Panc1 (cell line): ENCODE measurements at regions not wholly inside any gene's neighbourhood (a gene's known extent, or its start where the extent isn't known, plus 50 kb on each side); places are given as distances from the start of the nearest gene placed in this dataset.

Experiments used
- POLR2AphosphoS5 ChIP-seq: IDR thresholded peaks from 2 replicates; pipeline ENCODE4 v1.6.1; 2012; ENCODE audit warnings: mild to moderate bottlenecking, low read depth, low read length, moderate library complexity
- TF ChIP-seq, protein P1 (sequence below): fragments of 450-650 bp; IDR thresholded peaks from 2 replicates; pipeline ENCODE4 v1.5.1; 2017; ENCODE audit warnings: mild to moderate bottlenecking

DNA sequence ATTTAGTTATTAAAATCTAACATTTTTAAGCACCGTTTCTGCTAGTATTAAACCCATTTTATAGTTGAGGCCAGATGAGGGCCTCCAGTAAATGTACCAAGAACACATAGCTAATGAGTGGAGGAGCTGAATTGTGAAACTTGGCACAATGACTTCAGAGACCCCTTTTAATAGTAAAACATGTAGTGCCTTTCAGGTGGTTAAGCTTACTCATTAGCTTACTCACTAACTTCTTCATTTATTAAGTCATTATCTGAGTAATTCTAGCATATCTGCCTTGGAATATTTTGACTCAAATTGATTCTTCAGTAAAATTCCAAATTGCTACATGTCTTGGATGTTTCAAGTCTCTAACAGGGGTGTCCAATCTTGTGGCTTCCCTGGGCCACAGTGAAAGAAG is 735.2 kb downstream of the LIG4 start:
- TF ChIP-seq, protein P1, sequence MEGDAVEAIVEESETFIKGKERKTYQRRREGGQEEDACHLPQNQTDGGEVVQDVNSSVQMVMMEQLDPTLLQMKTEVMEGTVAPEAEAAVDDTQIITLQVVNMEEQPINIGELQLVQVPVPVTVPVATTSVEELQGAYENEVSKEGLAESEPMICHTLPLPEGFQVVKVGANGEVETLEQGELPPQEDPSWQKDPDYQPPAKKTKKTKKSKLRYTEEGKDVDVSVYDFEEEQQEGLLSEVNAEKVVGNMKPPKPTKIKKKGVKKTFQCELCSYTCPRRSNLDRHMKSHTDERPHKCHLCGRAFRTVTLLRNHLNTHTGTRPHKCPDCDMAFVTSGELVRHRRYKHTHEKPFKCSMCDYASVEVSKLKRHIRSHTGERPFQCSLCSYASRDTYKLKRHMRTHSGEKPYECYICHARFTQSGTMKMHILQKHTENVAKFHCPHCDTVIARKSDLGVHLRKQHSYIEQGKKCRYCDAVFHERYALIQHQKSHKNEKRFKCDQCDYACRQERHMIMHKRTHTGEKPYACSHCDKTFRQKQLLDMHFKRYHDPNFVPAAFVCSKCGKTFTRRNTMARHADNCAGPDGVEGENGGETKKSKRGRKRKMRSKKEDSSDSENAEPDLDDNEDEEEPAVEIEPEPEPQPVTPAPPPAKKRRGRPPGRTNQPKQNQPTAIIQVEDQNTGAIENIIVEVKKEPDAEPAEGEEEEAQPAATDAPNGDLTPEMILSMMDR = no peak
- no peak for TF ChIP-seq POLR2AphosphoS5
